Activated CD4-positive, alpha-beta memory T cell treated with anti-CD3 and anti-CD28 coated beads for 36 hours (primary cell): ENCODE measurements at regions not wholly inside any gene's neighbourhood (a gene's known extent, or its start where the extent isn't known, plus 50 kb on each side); places are given as distances from the start of the nearest gene placed in this dataset.
"Not testable (repeated sequence)": the region's sequence is repeated elsewhere in the genome, so short reads cannot be mapped to it uniquely, and the experiment has no call there.

Source experiments
- CTCF ChIA-PET: fragments of 350-600 bp; sonication (Branson Sonifier 250); formaldehyde crosslinking; loops from one replicate; lab custom pipeline; 2021; ENCODE audit warnings: antibody characterized with exemption, inconsistent platforms; lab: Charles Lee
- POLR2A ChIA-PET: fragments of 350-600 bp; sonication (Branson Sonifier 250); formaldehyde crosslinking; loops from one replicate; lab custom pipeline; 2021; ENCODE audit warnings: antibody characterized with exemption; lab: Charles Lee
- DNase-seq: peaks from one replicate; pipeline ENCODE4 v3.0.0-alpha.2; 2020
- H3K27ac Mint-ChIP-seq: one replicate; pipeline ENCODE4 v1.8.0; 2021; ENCODE audit warnings: mixed read lengths
- H3K27me3 Mint-ChIP-seq: one replicate; pipeline ENCODE4 v1.8.0; 2021; ENCODE audit warnings: mixed read lengths
- H3K36me3 Mint-ChIP-seq: one replicate; pipeline ENCODE4 v1.8.0; 2021; ENCODE audit warnings: mixed read lengths
- H3K4me1 Mint-ChIP-seq: one replicate; pipeline ENCODE4 v1.8.0; 2021; ENCODE audit warnings: low read depth, mixed read lengths
- H3K4me3 Mint-ChIP-seq: one replicate; pipeline ENCODE4 v1.8.0; 2021; ENCODE audit warnings: mild to moderate bottlenecking, mixed read lengths
- H3K9me3 Mint-ChIP-seq: one replicate; pipeline ENCODE4 v1.8.0; 2021; ENCODE audit warnings: mixed read lengths
- intact Hi-C: fragments of 100-400 bp; cut with micrococcal nuclease; formaldehyde crosslinking; loops from one replicate; pipeline ENCODE4 v1.15.1; 2023

DNA sequence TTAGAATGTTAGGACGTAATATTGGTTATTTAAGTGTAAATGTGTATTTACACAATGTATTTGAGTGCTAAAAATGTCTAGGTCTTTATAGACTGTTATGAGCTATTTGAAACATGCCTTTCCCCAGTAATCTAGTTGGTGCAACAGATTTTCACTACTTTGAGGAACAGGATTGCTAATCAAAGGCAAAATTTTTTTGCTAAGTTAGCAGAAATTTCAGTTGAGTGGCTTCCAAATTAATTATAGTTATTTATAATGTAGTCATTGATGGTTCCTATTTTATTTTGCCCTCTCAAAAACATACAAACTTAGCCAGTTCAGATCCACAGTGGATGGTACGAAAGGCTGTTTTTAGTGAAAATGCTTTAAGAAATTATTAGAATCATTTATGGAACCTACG lies 78.7 kb upstream of the LYZL2 start:
- Mint-ChIP-seq H3K36me3 (peaks cover 28% of the 10 kb centered on the region), H3K9me3 (peaks cover 3% of the 10 kb centered on the region), H3K4me1 (peaks cover 44% of the 10 kb centered on the region), H3K27ac (peak overlapping the region; percentile 9), H3K4me3 (no peak overlapping the region), H3K27me3 (no peaks in the 10 kb centered on the region)
- intact Hi-C loops = loop anchor here (10.0 kb wide), 2 partner anchors 1047 to 1217 kb away; partner anchors contain the start of gene ARHGAP12
- CTCF ChIA-PET = interaction anchor here (1.5 to 3.0 kb wide), 3 partner anchors 10 to 69 kb away, joined by 4 to 16 read pairs (median 10); no protein-coding TSS in a partner anchor
- POLR2A ChIA-PET = no interaction called here
- no peak for DNase-seq

DNA sequence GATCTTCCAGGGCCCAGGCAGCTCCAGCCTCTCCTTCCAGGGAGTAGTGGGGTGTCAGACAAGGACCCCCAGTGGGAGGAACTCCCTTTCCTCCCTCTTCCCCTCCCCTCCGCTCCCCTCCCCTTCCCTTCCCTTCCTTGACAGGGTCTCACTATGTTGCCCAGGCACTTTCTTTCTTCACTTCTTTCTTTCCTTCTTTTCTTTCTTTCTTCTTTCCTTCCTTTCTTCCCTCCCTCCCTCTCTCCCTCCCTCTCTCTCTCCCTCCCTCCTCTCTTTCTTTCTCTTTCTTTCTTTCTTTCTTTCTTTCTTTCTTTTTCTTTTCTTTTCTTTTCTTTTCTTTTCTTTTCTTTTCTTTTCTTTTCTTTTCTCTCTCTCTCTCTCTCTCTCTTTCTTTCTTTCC lies 76.6 kb upstream of the LYZL2 start:
- ChIA-PET CTCF (interaction anchor here (1.3 to 6.3 kb wide), 3 partner anchors 15 to 36 kb away, joined by 3 to 69 read pairs (median 14); no protein-coding TSS in a partner anchor), POLR2A (interaction anchor here (3.3 to 5.6 kb wide), 2 partner anchors 11 to 20 kb away, joined by 19 to 49 read pairs; no protein-coding TSS in a partner anchor)
- Mint-ChIP-seq H3K36me3 (peaks cover 29% of the 10 kb centered on the region), H3K4me1 (peaks cover 60% of the 10 kb centered on the region), H3K27ac (peak overlapping the region; percentile 98), H3K4me3 (peak overlapping the region; percentile 89)
- H3K27me3 Mint-ChIP-seq, H3K9me3 Mint-ChIP-seq, DNase-seq: not testable (repeated sequence)
- intact Hi-C loops = loop anchor here (10.0 kb wide), 2 partner anchors 1049 to 1219 kb away; partner anchors contain the start of gene ARHGAP12

DNA sequence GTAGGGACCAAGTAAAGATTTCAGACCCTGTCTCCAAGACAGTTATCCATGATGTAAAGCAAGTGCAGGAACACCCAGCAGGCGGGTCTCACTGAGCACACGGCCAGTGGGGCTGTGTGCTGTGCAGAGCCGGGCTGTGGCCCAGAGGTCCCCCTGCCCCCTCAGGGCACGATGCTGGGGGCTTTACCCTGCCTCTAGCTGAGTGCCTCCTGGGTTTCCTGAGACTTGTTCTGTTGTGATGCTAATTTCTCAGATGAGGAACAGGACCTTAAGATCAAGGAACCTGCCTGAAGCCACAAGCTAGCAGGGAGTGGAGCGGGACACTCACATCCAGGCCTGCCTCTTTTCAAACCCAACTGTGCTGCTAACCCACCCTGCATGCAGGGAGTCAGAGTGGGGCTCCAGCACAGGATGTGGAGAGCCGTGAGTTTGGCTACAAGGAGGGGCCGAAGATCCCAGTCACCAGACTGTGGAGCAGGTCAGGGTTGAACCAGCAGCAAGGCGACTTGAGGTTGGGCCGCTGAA lies 76.1 kb upstream of the LYZL2 start:
- intact Hi-C loops = loop anchor here (1.0 to 10.0 kb wide), 5 partner anchors 10 to 1219 kb away; partner anchors contain the start of gene ARHGAP12
- Mint-ChIP-seq H3K9me3 (no peaks in the 10 kb centered on the region), H3K36me3 (peaks cover 29% of the 10 kb centered on the region), H3K4me1 (peaks cover 63% of the 10 kb centered on the region), H3K4me3 (peak overlapping the region; percentile 89), H3K27me3 (no peaks in the 10 kb centered on the region), H3K27ac (peak overlapping the region; percentile 98)
- peak; percentile 55 for DNase-seq
- CTCF ChIA-PET = interaction anchor here (0.8 to 6.3 kb wide), 5 partner anchors 12 to 66 kb away, joined by 3 to 69 read pairs (median 3); no protein-coding TSS in a partner anchor
- POLR2A ChIA-PET = interaction anchor here (3.3 to 5.6 kb wide), 3 partner anchors 11 to 24 kb away, joined by 13 to 49 read pairs (median 19); no protein-coding TSS in a partner anchor

DNA sequence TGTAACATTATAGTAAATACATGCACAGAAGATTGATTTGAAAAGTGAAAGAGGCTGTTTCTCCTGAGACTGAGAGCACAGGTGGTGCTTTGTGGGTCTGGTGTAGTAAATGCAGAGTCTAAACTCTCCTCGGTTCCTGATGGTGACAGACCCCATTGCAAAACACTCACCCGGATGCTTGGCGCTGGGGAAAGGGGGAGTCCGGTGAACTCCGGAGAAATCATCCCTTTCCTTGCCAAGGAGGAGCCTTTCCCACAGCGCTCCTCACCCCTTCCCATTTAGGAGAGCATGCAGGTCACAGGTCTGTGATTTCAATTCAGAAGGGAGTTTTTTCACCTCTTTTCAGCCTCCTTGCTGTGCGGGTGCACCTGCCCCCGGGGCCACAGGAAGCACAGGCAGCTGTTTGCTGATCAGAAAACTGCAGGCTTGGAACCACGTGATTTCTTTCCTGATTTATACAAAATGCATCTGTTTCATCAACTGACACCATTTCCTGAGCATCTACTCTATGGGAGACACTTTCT lies 75.6 kb upstream of the LYZL2 start:
- ChIA-PET POLR2A (interaction anchor here (0.6 to 5.6 kb wide), 5 partner anchors 10 to 30 kb away, joined by 3 to 49 read pairs (median 13); no protein-coding TSS in a partner anchor), CTCF (interaction anchor here (0.8 to 6.3 kb wide), 7 partner anchors 13 to 65 kb away, joined by 3 to 69 read pairs (median 3); no protein-coding TSS in a partner anchor)
- intact Hi-C loops = loop anchor here (1.0 to 10.0 kb wide), 5 partner anchors 10 to 1220 kb away; partner anchors contain the start of gene ARHGAP12
- peak; percentile 65 for DNase-seq
- no peaks in the 10 kb centered on the region for H3K9me3 Mint-ChIP-seq
- peaks cover 31% of the 10 kb centered on the region for H3K36me3 Mint-ChIP-seq
- peak overlapping the region; percentile 98 for H3K27ac Mint-ChIP-seq
- peaks cover 66% of the 10 kb centered on the region for H3K4me1 Mint-ChIP-seq
- no peaks in the 10 kb centered on the region for H3K27me3 Mint-ChIP-seq
- peak overlapping the region; percentile 89 for H3K4me3 Mint-ChIP-seq

DNA sequence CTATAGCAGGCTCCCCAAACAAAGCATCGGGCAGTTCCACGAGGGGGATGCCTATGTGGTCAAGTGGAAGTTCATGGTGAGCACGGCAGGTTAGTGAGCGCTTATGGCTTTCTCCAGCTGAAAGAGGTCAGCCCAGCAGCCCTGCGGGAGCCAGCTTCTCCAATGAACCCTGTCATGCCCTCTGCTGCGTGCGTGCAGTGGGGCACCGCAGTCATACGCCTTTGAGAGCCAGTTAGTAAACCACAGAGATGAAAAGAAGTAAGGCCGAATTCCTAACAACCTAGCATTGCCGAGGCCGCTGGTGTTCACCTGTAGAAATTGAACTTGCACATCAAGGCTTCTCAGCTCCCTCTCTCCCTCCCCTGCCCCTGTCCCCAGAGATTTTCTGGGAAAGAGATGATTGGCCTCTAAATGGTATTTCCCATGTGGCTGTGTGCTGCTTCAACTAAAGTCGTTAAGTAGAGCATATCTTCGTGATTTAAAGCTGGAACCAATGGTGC lies 75.1 kb upstream of the LYZL2 start:
- intact Hi-C loops = loop anchor here (1.0 to 10.0 kb wide), 8 partner anchors 9 to 1628 kb away; partner anchors contain the start of gene ARHGAP12
- H3K4me1 Mint-ChIP-seq = peaks cover 71% of the 10 kb centered on the region
- H3K27me3 Mint-ChIP-seq, H3K9me3 Mint-ChIP-seq: not testable (repeated sequence)
- CTCF ChIA-PET = interaction anchor here (0.8 to 6.3 kb wide), 7 partner anchors 13 to 65 kb away, joined by 3 to 69 read pairs (median 3); no protein-coding TSS in a partner anchor
- H3K36me3 Mint-ChIP-seq = peaks cover 30% of the 10 kb centered on the region
- peak overlapping the region; percentile 98 for H3K27ac Mint-ChIP-seq
- H3K4me3 Mint-ChIP-seq = peak overlapping the region; percentile 89
- DNase-seq = peak; percentile 78
- POLR2A ChIA-PET = interaction anchor here (0.6 to 5.6 kb wide), 6 partner anchors 10 to 33 kb away, joined by 3 to 49 read pairs (median 8); no protein-coding TSS in a partner anchor

DNA sequence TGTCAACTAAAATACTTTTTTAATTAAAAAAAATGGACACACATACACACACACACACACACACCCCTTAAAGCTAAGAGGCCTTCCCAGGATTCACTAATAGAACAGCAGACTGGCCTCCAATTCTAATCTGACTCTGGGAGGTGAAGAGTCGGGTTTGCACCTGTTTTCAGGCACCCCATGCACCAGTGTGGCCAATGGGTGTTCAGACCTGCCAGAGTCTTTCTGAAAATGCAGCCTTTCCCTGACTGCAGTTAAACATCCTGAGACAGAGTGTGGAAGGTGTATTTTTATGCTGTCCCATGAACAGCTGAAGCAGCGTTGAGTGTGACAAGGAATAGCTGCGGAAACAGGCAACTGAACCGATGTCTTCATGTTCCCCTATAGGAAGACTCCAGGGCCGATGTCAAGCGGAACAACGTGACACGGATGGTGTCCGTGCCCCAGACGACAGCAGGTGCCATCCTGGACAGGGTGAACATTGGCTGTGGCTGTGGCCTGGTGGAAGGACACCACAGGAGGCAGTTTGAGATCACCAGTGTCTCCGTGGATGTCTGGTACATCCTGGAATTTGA lies 74.6 kb upstream of the LYZL2 start:
- H3K36me3 Mint-ChIP-seq = peaks cover 30% of the 10 kb centered on the region

DNA sequence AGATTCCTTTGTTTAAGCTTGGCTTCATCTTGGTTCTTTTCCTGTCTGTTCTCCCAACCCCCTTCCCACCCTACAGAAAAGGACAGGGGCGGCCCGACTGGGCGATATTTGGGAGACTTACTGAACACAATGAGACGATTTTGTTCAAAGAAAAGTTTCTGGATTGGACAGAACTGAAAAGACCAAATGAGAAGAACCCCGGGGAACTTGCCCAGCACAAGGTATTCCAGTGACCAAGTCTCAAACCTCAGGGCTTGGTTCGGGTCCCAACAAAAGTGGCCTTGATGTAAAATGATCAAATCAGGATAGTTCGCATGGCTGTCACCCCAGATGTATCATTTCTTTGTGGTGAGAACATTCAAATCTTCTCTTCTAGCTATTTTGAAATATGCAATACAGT lies 73.9 kb upstream of the LYZL2 start:
- CTCF ChIA-PET = interaction anchor here (1.0 to 6.3 kb wide), 4 partner anchors 16 to 315 kb away, joined by 3 to 69 read pairs (median 5); no protein-coding TSS in a partner anchor
- not testable (repeated sequence) for H3K9me3 Mint-ChIP-seq, H3K27me3 Mint-ChIP-seq
- Mint-ChIP-seq H3K27ac (peak overlapping the region; percentile 98), H3K4me3 (peak overlapping the region; percentile 89), H3K36me3 (peaks cover 31% of the 10 kb centered on the region), H3K4me1 (peaks cover 74% of the 10 kb centered on the region)
- POLR2A ChIA-PET = interaction anchor here (3.3 to 5.6 kb wide), 3 partner anchors 9 to 22 kb away, joined by 13 to 49 read pairs (median 19); no protein-coding TSS in a partner anchor
- intact Hi-C loops = loop anchor here (5.0 to 10.0 kb wide), 5 partner anchors 176 to 1629 kb away; partner anchors contain the start of gene ARHGAP12
- DNase-seq = peak; percentile 31

More for the DNA sequence above, 74.6 kb upstream of the LYZL2 start:
- Mint-ChIP-seq H3K4me1 (peaks cover 71% of the 10 kb centered on the region), H3K9me3 (no peaks in the 10 kb centered on the region), H3K27me3 (no peaks in the 10 kb centered on the region), H3K4me3 (peak overlapping the region; percentile 89), H3K27ac (peak overlapping the region; percentile 98)
- DNase-seq = peak; percentile 30
- intact Hi-C loops = loop anchor here (2.0 to 10.0 kb wide), 6 partner anchors 43 to 1628 kb away; partner anchors contain the start of gene ARHGAP12
- ChIA-PET POLR2A (interaction anchor here (0.6 to 5.6 kb wide), 6 partner anchors 9 to 33 kb away, joined by 3 to 49 read pairs (median 8); no protein-coding TSS in a partner anchor), CTCF (interaction anchor here (0.9 to 6.3 kb wide), 6 partner anchors 14 to 315 kb away, joined by 3 to 69 read pairs (median 4); no protein-coding TSS in a partner anchor)

DNA sequence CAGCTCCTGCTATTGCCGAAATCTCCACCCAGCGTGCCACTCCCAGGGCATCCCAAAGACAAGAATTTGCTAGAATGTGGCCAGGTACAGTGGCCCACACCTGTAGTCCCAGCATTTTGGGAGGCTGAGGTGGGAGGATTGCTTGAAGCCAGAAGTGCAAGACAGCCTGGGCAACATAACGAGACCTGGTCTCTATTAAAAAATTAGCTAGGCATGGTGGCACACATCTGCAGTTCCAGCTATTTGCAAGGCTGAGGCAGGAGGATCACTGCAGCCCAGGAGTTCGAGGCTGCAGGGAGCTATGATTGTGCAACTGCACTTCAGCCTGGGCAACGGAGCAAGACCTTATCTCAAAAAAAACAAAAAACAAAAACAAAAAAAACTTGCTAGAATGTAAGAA lies 73.3 kb upstream of the LYZL2 start:
- no peak for DNase-seq
- Mint-ChIP-seq H3K27me3 (no peaks in the 10 kb centered on the region), H3K4me3 (peak overlapping the region; percentile 89), H3K36me3 (peaks cover 32% of the 10 kb centered on the region), H3K9me3 (no peaks in the 10 kb centered on the region), H3K4me1 (peaks cover 80% of the 10 kb centered on the region), H3K27ac (peak overlapping the region; percentile 98)
- POLR2A ChIA-PET = interaction anchor here (1.2 to 5.6 kb wide), 4 partner anchors 13 to 329 kb away, joined by 4 to 49 read pairs (median 10); partner anchors contain the start of gene ZNF438
- CTCF ChIA-PET = interaction anchor here (0.9 to 6.3 kb wide), 5 partner anchors 16 to 314 kb away, joined by 3 to 69 read pairs (median 5); no protein-coding TSS in a partner anchor
- intact Hi-C loops = loop anchor here (5.0 to 10.0 kb wide), 5 partner anchors 176 to 1629 kb away; partner anchors contain the start of gene ARHGAP12

DNA sequence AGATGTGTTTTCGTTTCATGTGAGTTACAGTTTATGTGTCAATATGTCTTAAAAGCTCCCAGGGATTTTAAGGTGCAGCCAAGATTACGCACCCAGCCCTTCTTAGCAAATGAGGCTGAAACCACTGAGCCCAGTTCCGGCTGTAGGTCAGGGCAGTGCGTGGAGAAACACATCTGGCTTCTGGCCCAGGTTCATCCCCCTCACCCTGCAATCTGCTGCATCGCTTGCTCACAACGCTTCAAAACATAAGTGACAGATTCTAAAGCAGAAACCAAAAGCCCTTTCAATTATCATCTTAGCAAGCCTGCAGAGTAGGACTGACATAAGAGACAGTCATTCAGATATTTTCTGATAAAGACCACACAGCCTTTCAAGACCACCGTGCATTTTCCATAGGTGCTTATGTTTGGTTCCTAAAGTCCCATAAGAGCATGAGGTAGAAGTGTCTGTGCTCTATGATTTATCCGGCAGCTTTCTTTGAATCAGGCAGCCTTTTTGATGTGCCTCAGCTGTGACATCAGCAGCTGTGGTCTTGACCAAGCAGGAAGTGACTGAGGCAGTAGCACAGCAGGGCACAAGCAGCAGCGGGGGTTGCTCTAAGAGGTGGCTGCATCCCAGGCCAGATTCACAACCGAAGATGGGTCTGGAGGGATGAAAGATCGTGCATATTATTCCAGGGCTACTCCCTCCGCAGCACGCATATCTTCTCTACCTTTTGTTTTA lies 72.1 kb upstream of the LYZL2 start:
- H3K4me1 Mint-ChIP-seq = peaks cover 90% of the 10 kb centered on the region
- ChIA-PET POLR2A (interaction anchor here (1.0 to 5.6 kb wide), 7 partner anchors 11 to 330 kb away, joined by 3 to 49 read pairs (median 5); partner anchors contain the start of gene ZNF438), CTCF (interaction anchor here (0.9 to 6.3 kb wide), 4 partner anchors 14 to 31 kb away, joined by 3 to 69 read pairs (median 5); no protein-coding TSS in a partner anchor)
- no peaks in the 10 kb centered on the region for H3K27me3 Mint-ChIP-seq
- DNase-seq = peak; percentile 94
- H3K4me3 Mint-ChIP-seq = peak overlapping the region; percentile 57
- peaks cover 39% of the 10 kb centered on the region for H3K36me3 Mint-ChIP-seq
- H3K9me3 Mint-ChIP-seq = no peaks in the 10 kb centered on the region
- intact Hi-C loops = loop anchor here (1.0 to 10.0 kb wide), 11 partner anchors 14 to 1631 kb away; partner anchors contain the start of genes ARHGAP12 and MAP3K8
- peak overlapping the region; percentile 98 for H3K27ac Mint-ChIP-seq

DNA sequence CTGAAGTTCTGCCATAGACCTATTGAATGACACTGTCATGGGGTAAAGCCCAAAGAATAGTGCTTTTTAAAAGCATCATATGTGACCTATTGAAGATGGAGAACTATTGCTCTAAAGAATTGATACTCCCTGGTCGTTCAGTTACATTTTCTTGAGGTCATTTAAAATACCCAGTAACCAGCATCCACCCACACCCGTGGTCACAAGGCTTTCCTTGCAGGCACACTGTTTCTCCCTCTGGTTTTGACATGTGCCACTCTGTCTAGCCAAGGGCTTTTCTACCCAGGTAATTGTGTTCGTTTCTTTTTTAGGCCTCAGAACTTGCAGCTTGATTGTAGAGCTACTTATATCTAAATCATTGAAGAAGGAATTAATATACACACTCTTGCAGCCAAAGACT lies 68.3 kb upstream of the LYZL2 start:
- H3K9me3 Mint-ChIP-seq = peaks cover 2% of the 10 kb centered on the region
- ChIA-PET POLR2A (interaction anchor here (0.8 to 1.1 kb wide), 2 partner anchors 12 to 15 kb away, joined by 3 to 6 read pairs; no protein-coding TSS in a partner anchor), CTCF (interaction anchor here (1.8 to 3.1 kb wide), 3 partner anchors 11 to 58 kb away, joined by 5 to 30 read pairs (median 11); no protein-coding TSS in a partner anchor)
- no peak overlapping the region for H3K4me3 Mint-ChIP-seq
- peak overlapping the region; percentile 97 for H3K27ac Mint-ChIP-seq
- DNase-seq = peak; percentile 58
- intact Hi-C loops = loop anchor here (2.0 kb wide), 1 partner anchor 271 kb away; no protein-coding TSS in a partner anchor
- H3K4me1 Mint-ChIP-seq = peaks cover 91% of the 10 kb centered on the region
- peaks cover 33% of the 10 kb centered on the region for H3K36me3 Mint-ChIP-seq
- H3K27me3 Mint-ChIP-seq = no peaks in the 10 kb centered on the region
